Esophagus squamous epithelium (tissue), 5 donors: ENCODE measurements at regions not wholly inside any gene's neighbourhood (a gene's known extent, or its start where the extent isn't known, plus 50 kb on each side); places are given as distances from the start of the nearest gene placed in this dataset.
"Not testable (repeated sequence)": the region's sequence is repeated elsewhere in the genome, so short reads cannot be mapped to it uniquely, and the experiment has no call there.

Experiments used
- DNase-seq: peaks from one replicate; lab custom pipeline; 2025; lab: John Stamatoyannopoulos, UW
- H3K27ac ChIP-seq, 4 donors: fragments of 200-600 bp; sonication (generic); one replicate each; pipeline ENCODE4 v1.5.1; 2016 to 2019; ENCODE audit warnings: mild to moderate bottlenecking in 1 of 4
- H3K27me3 ChIP-seq, 4 donors: fragments of 200-600 bp; sonication (generic); 1 replicate in 3 of 4; 2 replicates in 1 of 4; pipeline versions ENCODE4 v1.5.1 to v1.6.0; 2017 to 2021; ENCODE audit warnings: antibody characterized with exemption in 1 of 4
- H3K36me3 ChIP-seq, 3 donors: fragments of 200-600 bp; sonication (generic); one replicate each; pipeline ENCODE4 v1.5.1; 2016 to 2019
- H3K4me1 ChIP-seq, 3 donors: fragments of 200-600 bp; sonication (generic); one replicate each; pipeline ENCODE4 v1.5.1; 2017 to 2019
- H3K4me3 ChIP-seq, 4 donors: fragments of 200-600 bp; sonication (generic); 1 replicate in 3 of 4; 2 replicates in 1 of 4; pipeline ENCODE4 v1.5.1; 2016 to 2019; ENCODE audit warnings: mild to moderate bottlenecking in 2 of 4, moderate library complexity in 1 of 4
- H3K9me3 ChIP-seq, 3 donors: fragments of 200-600 bp; sonication (generic); one replicate each; pipeline ENCODE4 v1.5.1; 2016 to 2019
- CTCF ChIP-seq, 6 experiments: fragments of 450-650 bp in 4 of 6; fragments of 200-600 bp in 2 of 6; sonication (generic) in 2 of 6; IDR thresholded peaks; one replicate each; pipeline ENCODE4 v1.5.1; 2016 to 2019; ENCODE audit warnings: antibody characterized with exemption in 6 of 6, mild to moderate bottlenecking in 4 of 6, moderate library complexity in 4 of 6
- POLR2A ChIP-seq, 4 donors: fragments of 450-650 bp; IDR thresholded peaks; one replicate each; pipeline ENCODE4 v1.6.1; 2017; ENCODE audit warnings: antibody characterized with exemption in 4 of 4, mild to moderate bottlenecking in 4 of 4, moderate library complexity in 3 of 4
- WGBS, 2 donors: methylation state at CpG; one replicate each; pipeline ENCODE4 v1.1.5; 2018; 5-methylcytosine and 5-hydroxymethylcytosine counted together
- intact Hi-C: fragments of 100-400 bp; cut with DNase I; formaldehyde crosslinking; loops from one replicate; pipeline ENCODE4 v1.15.0; 2022
- donor health status: DM: yes; HTN: yes; CAD: no.

- Histone ChIP-seq H3K36me3 (no peaks in the 10 kb centered on the region), H3K27ac (no peak overlapping the region), H3K4me1 (no peaks in the 10 kb centered on the region), H3K9me3 (no peaks in the 10 kb centered on the region), H3K4me3 (no peak overlapping the region), H3K27me3 (no peaks in the 10 kb centered on the region)
- 74 to 81% methylated on average over 4 of the region's 4 CpGs for WGBS, 2 donors
- no peak for TF ChIP-seq CTCF (IDR thresholded peaks at IDR 0.05)
- no peak for TF ChIP-seq POLR2A (IDR thresholded peaks at IDR 0.05)
- DNase-seq: no peak
- intact Hi-C loops: no loop called here
These were observed 688.6 kb upstream of the ZNF385D start for GRCh38 chr3:22439626-22440025.

- TF ChIP-seq POLR2A (IDR thresholded peaks at IDR 0.05) (no peak), CTCF (IDR thresholded peaks at IDR 0.05) (no peak)
- intact Hi-C loops: no loop called here
- H3K4me3 ChIP-seq: no peak overlapping the region
- no peak overlapping the region for H3K27ac ChIP-seq
- H3K9me3 ChIP-seq: no peaks in the 10 kb centered on the region
- H3K4me1 ChIP-seq: no peaks in the 10 kb centered on the region
- H3K27me3 ChIP-seq: no peaks in the 10 kb centered on the region
- no peak for DNase-seq
- H3K36me3 ChIP-seq: no peaks in the 10 kb centered on the region
- WGBS, 2 donors: 79 to 94% methylated on average over 2 of the region's 2 CpGs
These were observed 690.7 kb upstream of the ZNF385D start for GRCh38 chr3:22441711-22442110.

- Histone ChIP-seq H3K4me3 (no peak overlapping the region), H3K36me3 (no peaks in the 10 kb centered on the region), H3K27me3 (no peaks in the 10 kb centered on the region), H3K4me1 (no peaks in the 10 kb centered on the region), H3K9me3 (no peaks in the 10 kb centered on the region), H3K27ac (no peak overlapping the region)
- 88 to 96% methylated on average over 3 of the region's 3 CpGs for WGBS, 2 donors
- no peak for DNase-seq
- TF ChIP-seq POLR2A (IDR thresholded peaks at IDR 0.05) (no peak), CTCF (IDR thresholded peaks at IDR 0.05) (no peak)
- intact Hi-C loops: no loop called here
These were observed 692.7 kb upstream of the ZNF385D start for GRCh38 chr3:22443571-22444233.

GRCh38 chr3:22445336-22445735 lies 694.3 kb upstream of the ZNF385D start:
- intact Hi-C loops, H3K36me3 ChIP-seq, H3K27me3 ChIP-seq, H3K4me3 ChIP-seq, DNase-seq, H3K9me3 ChIP-seq, H3K4me1 ChIP-seq, H3K27ac ChIP-seq: not testable (repeated sequence)
- 50 to 60% methylated on average over 2 of the region's 2 CpGs for WGBS, 2 donors

GRCh38 chr3:22450786-22451400 lies 699.9 kb upstream of the ZNF385D start:
- WGBS, 2 donors: 49 to 56% methylated on average over 4 to 5 of the region's 5 CpGs
- no peaks in the 10 kb centered on the region for H3K27me3 ChIP-seq
- H3K27ac ChIP-seq: peak overlapping the region in 1 of 4 donors; percentile 34
- intact Hi-C loops: no loop called here
- DNase-seq: no peak
- H3K4me3 ChIP-seq: no peak overlapping the region
- TF ChIP-seq POLR2A (IDR thresholded peaks at IDR 0.05): no peak
- no peak for TF ChIP-seq CTCF (IDR thresholded peaks at IDR 0.05)
- H3K36me3 ChIP-seq: no peaks in the 10 kb centered on the region
- no peaks in the 10 kb centered on the region for H3K4me1 ChIP-seq
- H3K9me3 ChIP-seq: no peaks in the 10 kb centered on the region
